HG03159 (cell line): ENCODE measurements at regions not wholly inside any gene's neighbourhood (a gene's known extent, or its start where the extent isn't known, plus 50 kb on each side); places are given as distances from the start of the nearest gene placed in this dataset.

Experiments
- ATAC-seq: cut with Tn5 transposase; IDR thresholded peaks from one replicate; pipeline ENCODE4 v1.9.1; 2021; ENCODE audit warnings: mild to moderate bottlenecking, moderate library complexity; ENCODE audit not compliant: unreplicated experiment

- ATAC-seq = peak; percentile 48
These were observed 564.9 kb upstream of the CITED2 start for GRCh38 chr6:139939189-139939979.

GRCh38 chr6:139932671-139933070 is 558.2 kb upstream of the CITED2 start:
- no peak for ATAC-seq

GRCh38 chr6:139931747-139932146 is 557.3 kb upstream of the CITED2 start:
- no peak for ATAC-seq

DNA sequence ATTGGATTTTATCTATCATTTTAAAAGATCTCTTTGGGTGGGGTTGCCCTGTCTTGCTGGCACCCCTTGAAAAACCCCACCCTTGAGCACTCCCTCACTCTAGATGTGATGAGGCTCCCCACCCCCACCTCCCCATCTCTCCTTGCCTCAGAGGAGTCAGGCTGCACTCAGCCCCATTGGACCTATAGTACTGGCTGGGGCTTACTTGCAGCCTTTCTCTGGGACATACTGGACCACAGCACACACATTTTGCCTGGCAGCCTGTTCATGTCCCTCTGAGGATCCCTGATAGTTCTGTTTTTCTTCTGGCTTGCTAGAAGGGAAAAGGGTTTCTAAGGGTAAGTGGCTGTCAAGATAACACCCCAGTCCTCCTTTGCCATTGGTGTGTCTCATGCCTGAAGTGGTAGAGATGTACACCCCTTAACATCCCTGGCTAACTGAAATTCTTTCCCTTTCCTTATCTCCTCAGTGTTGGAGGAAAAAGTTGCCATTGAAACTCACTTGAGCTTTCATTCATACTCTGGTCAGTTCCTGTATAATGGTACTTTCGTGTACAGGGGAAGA is 553.4 kb upstream of the CITED2 start:
- no peak for ATAC-seq

- ATAC-seq = no peak
These were observed 552.8 kb upstream of the CITED2 start for GRCh38 chr6:139927236-139927635.

DNA sequence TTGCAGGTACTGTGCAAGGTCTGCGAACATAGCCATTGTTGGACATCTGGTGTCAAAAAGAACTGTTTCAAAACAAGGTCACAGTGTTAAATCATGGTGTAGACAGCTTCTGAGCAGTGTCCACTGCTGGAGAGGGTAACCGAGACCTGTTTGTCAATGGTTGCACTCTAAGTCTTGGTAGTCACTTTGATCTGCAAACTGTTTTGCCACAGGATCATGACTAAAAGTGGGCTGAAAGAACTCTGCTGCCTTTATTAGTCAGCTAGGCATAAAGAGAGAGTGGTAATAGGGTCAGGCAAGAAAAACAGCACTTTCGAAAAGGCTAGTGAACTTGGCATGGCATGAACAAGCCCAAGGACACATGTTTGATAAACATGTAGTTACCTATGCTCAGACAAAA is 552.3 kb upstream of the CITED2 start:
- no peak for ATAC-seq

DNA sequence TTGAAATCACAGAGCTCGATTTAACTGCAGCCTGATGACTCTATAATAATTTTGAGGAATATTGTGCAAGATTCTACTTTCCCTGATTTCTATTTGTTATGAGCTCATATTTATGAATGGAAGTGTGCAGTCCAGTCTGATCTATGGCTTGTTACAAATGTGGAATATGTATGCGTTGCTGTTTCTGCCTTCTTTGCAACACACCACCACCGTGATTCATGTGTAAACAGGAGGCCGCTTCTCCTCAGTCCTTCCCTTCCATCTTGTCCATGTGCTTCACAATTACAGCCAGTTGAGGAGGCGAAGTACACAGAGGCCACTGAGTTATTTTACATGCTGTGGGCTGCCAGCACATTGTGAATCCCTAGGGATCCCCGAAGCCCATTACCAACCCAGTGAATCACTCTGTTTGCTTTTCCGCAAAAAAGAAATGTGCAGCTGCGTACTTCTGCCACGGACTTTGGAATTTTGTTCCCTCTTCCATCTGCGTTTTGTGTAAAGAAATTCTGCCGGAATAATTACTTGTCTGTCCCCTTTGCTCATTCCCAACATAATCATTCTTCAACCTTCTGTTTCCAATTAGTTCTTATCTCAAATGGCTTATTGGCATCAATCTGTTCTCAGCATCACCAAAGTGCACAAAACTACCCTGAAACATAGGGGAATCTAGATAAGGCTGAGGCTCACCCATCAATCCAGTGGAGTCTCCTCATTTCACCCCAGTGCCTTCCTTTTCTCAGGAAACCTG is 551.6 kb upstream of the CITED2 start:
- ATAC-seq = no peak

DNA sequence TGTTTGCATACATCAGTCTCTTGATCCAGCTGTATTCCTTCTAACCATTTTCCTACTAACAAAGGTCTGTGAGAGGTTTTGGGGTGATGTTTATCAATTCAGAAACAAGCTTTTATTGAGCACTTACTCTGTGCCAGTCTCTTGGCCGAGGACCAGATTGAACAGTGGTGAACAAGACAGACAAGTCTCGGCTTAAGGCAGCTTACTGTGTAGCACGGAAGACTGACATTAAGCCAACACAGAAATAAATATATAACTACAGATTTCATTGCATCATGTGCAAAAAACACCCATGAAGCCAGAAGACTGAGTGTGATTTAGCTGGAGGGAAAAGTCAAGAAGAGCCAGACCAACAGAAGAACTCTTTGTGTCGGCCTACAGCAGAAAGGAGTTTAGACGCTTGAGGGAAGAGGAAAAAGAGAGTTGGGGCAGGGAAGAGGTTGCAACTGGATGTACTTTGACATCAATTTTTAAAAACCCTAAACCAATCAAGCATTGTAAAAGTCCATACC is 549.6 kb upstream of the CITED2 start:
- ATAC-seq = no peak

GRCh38 chr6:139922236-139922635 is 547.8 kb upstream of the CITED2 start:
- no peak for ATAC-seq

DNA sequence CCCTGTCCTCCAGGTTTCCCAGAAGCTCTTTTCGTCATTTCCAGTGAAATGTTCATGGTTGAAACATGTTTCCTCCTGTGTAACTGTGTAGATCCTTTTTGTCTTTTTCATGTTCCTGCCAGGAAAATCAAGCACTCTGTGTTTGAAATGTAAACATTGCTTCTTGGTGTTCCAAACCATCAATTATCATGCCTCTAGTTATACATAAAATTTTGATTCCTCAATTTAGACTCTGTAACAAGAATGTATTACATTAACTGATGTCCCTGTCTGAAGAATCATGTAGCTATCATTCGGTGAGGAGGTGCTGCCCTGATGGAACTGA is 546.3 kb upstream of the CITED2 start:
- no peak for ATAC-seq

DNA sequence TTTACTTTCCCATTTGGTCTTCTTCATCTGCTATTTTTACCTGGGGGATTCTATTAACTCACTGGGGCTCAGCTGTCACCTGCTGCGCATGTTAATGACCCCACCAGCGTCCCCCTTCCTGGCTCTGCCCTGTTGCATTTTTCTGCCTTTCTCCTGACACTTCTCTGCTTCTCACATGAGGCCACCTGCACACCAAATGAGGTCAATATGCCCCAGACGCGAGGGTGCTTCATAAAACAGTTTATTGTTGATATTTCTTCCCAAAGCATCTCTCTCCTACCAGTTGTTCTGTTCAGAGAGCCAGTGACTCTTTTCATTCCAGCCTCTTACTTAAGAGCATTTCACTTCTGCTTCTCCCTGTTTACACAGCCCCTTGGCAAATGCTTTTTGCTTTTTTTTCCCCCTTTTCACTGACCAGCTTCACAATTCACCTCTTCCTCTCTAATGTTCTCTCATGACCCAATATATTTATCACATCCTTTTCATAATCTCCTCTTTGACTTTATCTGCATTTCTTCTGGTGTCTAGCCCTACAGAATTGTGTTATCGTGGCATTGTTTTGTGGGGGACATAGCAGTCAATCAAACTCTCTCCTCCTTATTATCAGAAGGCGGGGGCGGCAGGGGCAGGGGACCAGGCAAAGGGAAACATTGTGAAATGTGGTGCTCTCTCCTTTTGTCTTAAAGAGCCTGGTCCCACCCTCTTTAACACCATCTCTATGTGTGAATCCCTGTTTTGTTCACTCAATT is 545.8 kb upstream of the CITED2 start:
- ATAC-seq = no peak

- ATAC-seq = no peak
These were observed 544.9 kb upstream of the CITED2 start for GRCh38 chr6:139919107-139920026.

- no peak for ATAC-seq
These were observed 543.6 kb upstream of the CITED2 start for GRCh38 chr6:139917951-139918630.

DNA sequence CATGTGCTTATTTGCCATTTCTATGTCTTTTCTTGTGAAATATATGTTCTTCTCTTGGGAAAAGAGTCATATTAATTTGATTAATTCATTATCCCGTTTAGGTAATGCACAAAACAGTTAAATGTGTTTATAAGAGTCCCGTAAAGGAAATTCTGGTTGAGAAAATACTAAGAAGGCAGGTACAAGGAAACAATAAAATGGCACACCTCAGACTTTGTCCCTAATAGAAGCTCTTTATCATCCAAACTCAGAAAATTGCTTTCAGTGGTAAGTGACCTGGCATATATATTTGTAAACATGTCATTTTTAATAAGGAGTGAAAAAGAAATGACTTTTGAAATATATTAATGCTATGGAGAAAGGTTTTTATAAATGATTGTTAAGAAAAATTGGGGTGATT is 540.5 kb upstream of the CITED2 start:
- no peak for ATAC-seq

- no peak for ATAC-seq
These were observed 538.4 kb upstream of the CITED2 start for GRCh38 chr6:139912735-139913400.

- ATAC-seq = no peak
These were observed 535.5 kb upstream of the CITED2 start for GRCh38 chr6:139909992-139910391.

DNA sequence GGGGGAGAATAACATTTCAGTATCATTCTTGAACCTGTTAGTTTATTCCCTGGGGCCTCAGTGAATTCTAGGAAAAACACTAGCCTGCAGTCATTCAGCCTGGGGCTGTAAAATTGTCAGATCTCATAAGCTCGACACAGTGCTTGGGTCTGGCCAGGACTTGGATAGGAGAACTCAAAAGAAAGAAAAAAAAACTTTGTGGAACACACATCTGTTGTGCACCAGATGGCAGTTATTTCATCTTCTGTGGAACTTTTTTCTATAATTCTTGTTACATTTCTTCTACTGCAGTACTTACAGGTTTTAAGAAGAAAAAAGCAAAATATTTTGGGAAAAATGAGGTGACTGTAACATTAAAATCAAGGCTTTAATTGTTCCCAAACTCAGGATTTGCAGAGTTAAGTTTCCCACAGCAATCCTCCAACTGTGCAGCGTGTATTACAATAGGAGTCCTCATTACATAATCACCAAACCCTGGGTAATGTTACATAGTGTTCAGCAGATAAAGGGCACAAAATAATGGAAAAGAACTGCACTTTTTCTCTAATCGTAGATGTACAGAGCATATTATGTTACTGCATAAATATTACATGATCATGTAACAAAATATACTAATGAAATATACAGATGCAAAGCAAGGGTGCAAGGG is 531.1 kb upstream of the CITED2 start:
- no peak for ATAC-seq

- no peak for ATAC-seq
These were observed 530.1 kb upstream of the CITED2 start for GRCh38 chr6:139904568-139904967.

GRCh38 chr6:139904158-139904533 is 529.7 kb upstream of the CITED2 start:
- peak; percentile 24 for ATAC-seq
